ENCODE measurements at regions not wholly inside any gene's neighbourhood (a gene's known extent, or its start where the extent isn't known, plus 50 kb on each side); places are given as distances from the start of the nearest gene placed in this dataset.

DNA sequence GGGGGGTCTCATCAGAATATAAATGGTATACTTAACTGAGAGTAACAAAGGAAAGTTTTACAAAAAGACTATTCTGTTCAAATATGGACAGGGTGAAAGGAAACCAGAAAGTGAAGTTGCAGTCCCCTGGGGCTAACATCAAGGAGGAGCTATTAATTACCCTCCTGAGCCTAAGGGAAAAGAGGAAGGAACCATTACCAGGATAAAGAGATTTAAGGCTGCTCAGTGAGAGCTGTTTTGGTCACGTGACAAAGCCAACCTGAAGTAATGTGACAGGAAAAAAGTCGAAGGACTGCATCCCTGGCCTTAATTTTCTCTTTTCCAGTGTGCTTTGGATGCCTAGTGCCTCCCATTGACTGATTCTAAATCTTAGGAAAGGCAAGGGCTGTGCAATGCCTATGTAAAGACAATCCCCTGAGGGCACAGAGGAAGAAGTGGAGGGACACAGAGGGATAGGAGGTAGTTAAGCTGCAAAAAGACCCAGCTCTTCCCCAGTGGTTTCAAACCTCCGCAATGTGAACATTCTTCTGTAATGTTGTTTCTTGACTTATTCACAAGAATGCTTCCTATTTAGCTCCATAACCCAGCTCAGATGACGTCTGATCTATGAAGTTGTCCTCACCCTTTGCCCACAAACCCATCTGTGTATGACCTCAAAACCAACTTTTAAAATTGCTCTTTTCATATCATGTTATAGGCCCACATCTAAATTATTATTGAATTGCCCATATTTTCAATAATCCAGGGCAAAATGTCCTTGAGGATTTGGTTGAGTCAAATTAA is 187.7 kb upstream of the DCN start:
- TF ChIP-seq, protein P1, sequence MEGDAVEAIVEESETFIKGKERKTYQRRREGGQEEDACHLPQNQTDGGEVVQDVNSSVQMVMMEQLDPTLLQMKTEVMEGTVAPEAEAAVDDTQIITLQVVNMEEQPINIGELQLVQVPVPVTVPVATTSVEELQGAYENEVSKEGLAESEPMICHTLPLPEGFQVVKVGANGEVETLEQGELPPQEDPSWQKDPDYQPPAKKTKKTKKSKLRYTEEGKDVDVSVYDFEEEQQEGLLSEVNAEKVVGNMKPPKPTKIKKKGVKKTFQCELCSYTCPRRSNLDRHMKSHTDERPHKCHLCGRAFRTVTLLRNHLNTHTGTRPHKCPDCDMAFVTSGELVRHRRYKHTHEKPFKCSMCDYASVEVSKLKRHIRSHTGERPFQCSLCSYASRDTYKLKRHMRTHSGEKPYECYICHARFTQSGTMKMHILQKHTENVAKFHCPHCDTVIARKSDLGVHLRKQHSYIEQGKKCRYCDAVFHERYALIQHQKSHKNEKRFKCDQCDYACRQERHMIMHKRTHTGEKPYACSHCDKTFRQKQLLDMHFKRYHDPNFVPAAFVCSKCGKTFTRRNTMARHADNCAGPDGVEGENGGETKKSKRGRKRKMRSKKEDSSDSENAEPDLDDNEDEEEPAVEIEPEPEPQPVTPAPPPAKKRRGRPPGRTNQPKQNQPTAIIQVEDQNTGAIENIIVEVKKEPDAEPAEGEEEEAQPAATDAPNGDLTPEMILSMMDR (conservative IDR thresholded peaks at IDR 0.05), result no peak
- DNase-seq (ENCODE audit: extremely low spot score, unreplicated experiment), result no peak
- no peak overlapping the region for H3K4me3 Mint-ChIP-seq
- no peaks in the 10 kb centered on the region for H3K36me3 Mint-ChIP-seq
- no peaks in the 10 kb centered on the region for H3K27me3 Mint-ChIP-seq
- H3K9me3 Mint-ChIP-seq, result peaks cover 5% of the 10 kb centered on the region
- H3K4me1 Mint-ChIP-seq (ENCODE audit: unreplicated experiment), result peaks cover 15% of the 10 kb centered on the region
- no peak overlapping the region for H3K27ac Mint-ChIP-seq

DNA sequence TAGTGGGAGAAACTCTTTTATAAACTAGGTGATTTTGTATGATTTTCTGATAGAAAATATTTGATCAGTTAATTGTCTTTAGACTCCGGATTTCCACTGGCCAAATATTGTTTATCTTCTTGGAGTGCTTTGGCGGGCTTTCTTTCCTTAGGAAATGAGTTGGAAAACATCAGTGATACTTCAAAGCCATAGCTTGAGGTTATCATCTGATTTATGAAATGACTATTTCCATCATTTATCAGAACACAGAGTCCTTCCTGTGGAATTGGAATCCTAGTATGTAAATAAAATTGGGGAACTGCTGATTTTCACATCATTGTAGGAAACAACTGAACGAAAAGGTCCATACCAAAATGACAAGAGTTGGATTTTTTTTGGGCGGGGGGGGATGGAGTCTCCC is 186.0 kb upstream of the DCN start:
- Mint-ChIP-seq H3K4me1 (ENCODE audit: unreplicated experiment) (peaks cover 15% of the 10 kb centered on the region), H3K27ac (no peak overlapping the region), H3K36me3 (no peaks in the 10 kb centered on the region), H3K27me3 (no peaks in the 10 kb centered on the region), H3K4me3 (no peak overlapping the region), H3K9me3 (peaks cover 5% of the 10 kb centered on the region)
- TF ChIP-seq, protein P1 (conservative IDR thresholded peaks at IDR 0.05), result no peak
- DNase-seq (ENCODE audit: extremely low spot score, unreplicated experiment), result no peak

DNA sequence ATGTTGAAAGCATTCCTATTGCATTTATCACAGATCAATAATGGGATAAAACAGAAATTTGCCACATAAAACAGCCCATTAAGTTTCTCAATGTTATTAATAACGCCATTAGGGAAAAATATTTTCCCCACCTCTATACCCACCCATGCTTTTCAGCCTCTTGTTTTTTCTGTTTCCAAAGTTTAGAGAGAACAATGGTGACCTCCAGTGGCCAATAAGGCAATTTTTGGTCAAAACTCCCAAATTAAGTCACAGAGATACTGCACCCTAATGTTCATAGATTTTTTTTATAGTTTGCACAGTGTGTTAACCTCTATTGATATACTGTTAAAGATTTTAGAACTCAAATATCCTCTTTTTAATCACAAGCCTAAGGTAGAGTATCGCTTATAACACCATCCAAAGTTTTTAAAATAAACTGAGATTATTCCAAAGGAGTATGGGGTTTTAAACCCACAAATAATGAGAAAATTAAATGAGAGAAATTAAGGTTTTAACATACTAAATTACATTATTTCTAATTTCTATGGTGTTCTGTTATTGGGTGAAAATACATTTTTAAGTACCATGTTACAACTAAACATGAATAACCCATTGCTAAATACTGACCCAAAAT is 184.7 kb upstream of the DCN start:
- Mint-ChIP-seq H3K4me1 (ENCODE audit: unreplicated experiment) (peaks cover 15% of the 10 kb centered on the region), H3K27me3 (no peaks in the 10 kb centered on the region), H3K27ac (no peak overlapping the region), H3K9me3 (peaks cover 5% of the 10 kb centered on the region), H3K4me3 (no peak overlapping the region), H3K36me3 (no peaks in the 10 kb centered on the region)
- TF ChIP-seq, protein P1 (conservative IDR thresholded peaks at IDR 0.05), result peak; percentile 74
- no peak for DNase-seq (ENCODE audit: extremely low spot score, unreplicated experiment)

DNA sequence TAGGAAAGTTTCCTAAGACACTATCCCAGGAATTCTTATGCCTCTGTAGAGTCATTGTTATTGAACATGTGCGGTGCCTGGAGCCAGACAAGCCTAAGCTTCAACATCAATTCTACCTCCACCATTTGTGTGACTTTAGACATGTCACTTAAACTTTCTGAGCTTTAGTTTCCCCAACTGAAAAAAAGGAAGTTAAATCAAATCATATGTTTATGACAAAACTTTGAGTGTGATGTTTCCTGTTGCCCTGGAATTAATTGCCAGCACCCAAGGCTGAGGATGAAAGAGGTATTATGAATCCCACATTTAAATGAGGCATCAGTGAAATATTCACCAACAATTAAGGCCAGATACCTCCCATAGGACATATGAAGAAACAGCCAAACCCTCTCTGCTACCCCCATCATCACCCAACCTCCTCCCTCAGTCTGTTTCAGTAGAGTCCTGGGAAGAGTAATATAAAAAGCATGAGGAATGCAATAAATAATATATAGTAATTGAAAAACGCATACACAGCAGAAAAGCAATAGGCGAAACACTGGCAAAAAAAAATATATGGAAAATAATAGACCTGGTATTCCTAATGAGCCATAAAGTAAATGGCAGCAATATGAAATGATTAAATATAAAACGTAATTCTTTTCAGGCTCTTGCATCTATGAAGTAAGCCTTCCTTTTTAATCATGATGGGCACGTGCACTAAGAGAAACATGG is 182.0 kb upstream of the DCN start:
- H3K27me3 Mint-ChIP-seq, result no peaks in the 10 kb centered on the region
- H3K9me3 Mint-ChIP-seq, result peaks cover 2% of the 10 kb centered on the region
- peaks cover 10% of the 10 kb centered on the region for H3K4me1 Mint-ChIP-seq (ENCODE audit: unreplicated experiment)
- TF ChIP-seq, protein P1 (conservative IDR thresholded peaks at IDR 0.05), result no peak
- H3K36me3 Mint-ChIP-seq, result no peaks in the 10 kb centered on the region
- no peak overlapping the region for H3K4me3 Mint-ChIP-seq
- H3K27ac Mint-ChIP-seq, result no peak overlapping the region
- DNase-seq (ENCODE audit: extremely low spot score, unreplicated experiment), result no peak

DNA sequence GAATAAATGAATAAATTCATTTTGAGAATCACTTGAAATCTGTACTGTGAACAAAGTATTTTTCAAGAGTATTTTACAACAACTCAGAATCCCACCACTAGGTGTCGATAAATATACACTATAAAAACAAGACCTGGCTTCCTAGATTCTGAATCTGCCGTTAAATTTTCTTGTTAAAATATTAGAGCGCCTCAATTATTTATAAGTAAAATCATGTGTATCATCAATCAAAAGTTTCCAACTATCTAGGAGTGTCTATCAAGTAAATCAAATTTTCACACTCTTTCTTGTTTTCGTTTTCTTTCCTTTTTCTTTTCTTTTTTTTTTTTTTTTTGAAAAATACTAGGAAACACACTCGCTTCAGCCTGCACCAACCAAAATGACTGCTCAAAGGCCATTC is 179.2 kb upstream of the DCN start:
- H3K4me1 Mint-ChIP-seq (ENCODE audit: unreplicated experiment), result peaks cover 12% of the 10 kb centered on the region
- H3K27ac Mint-ChIP-seq, result no peak overlapping the region
- H3K9me3 Mint-ChIP-seq, result no peaks in the 10 kb centered on the region
- TF ChIP-seq, protein P1 (conservative IDR thresholded peaks at IDR 0.05), result peak; percentile 90
- H3K27me3 Mint-ChIP-seq, result no peaks in the 10 kb centered on the region
- DNase-seq (ENCODE audit: extremely low spot score, unreplicated experiment), result no peak
- no peaks in the 10 kb centered on the region for H3K36me3 Mint-ChIP-seq
- H3K4me3 Mint-ChIP-seq, result no peak overlapping the region
